Activated naive CD4-positive, alpha-beta T cell treated with anti-CD3 and anti-CD28 coated beads, Interleukin-2, amount 50 U/mL, for 24 hours (primary cell): ENCODE measurements at regions not wholly inside any gene's neighbourhood (a gene's known extent, or its start where the extent isn't known, plus 50 kb on each side); places are given as distances from the start of the nearest gene placed in this dataset.

Experiments used
- H3K27ac Mint-ChIP-seq: one replicate; pipeline ENCODE4 v1.8.0; 2021; ENCODE audit warnings: mild to moderate bottlenecking, mixed read lengths
- H3K27me3 Mint-ChIP-seq: one replicate; pipeline ENCODE4 v1.8.0; 2021; ENCODE audit warnings: mixed read lengths
- H3K36me3 Mint-ChIP-seq: one replicate; pipeline ENCODE4 v1.8.0; 2021; ENCODE audit warnings: mixed read lengths
- H3K4me1 Mint-ChIP-seq: one replicate; pipeline ENCODE4 v1.8.0; 2021; ENCODE audit warnings: mixed read lengths
- H3K4me3 Mint-ChIP-seq: one replicate; pipeline ENCODE4 v1.8.0; 2021; ENCODE audit warnings: mild to moderate bottlenecking, mixed read lengths
- H3K9me3 Mint-ChIP-seq: one replicate; pipeline ENCODE4 v1.8.0; 2021; ENCODE audit warnings: mixed read lengths

GRCh38 chr3:22101811-22102210 lies 350.8 kb upstream of the ZNF385D start:
- Mint-ChIP-seq H3K4me1 (no peaks in the 10 kb centered on the region), H3K27me3 (no peaks in the 10 kb centered on the region), H3K4me3 (no peak overlapping the region), H3K27ac (no peak overlapping the region), H3K9me3 (peaks cover 7% of the 10 kb centered on the region), H3K36me3 (no peaks in the 10 kb centered on the region)

GRCh38 chr3:22103423-22103822 lies 352.4 kb upstream of the ZNF385D start:
- H3K36me3 Mint-ChIP-seq, result no peaks in the 10 kb centered on the region
- no peaks in the 10 kb centered on the region for H3K9me3 Mint-ChIP-seq
- no peak overlapping the region for H3K27ac Mint-ChIP-seq
- no peak overlapping the region for H3K4me3 Mint-ChIP-seq
- no peaks in the 10 kb centered on the region for H3K4me1 Mint-ChIP-seq
- H3K27me3 Mint-ChIP-seq, result no peaks in the 10 kb centered on the region

- no peaks in the 10 kb centered on the region for H3K9me3 Mint-ChIP-seq
- no peaks in the 10 kb centered on the region for H3K36me3 Mint-ChIP-seq
- no peaks in the 10 kb centered on the region for H3K27me3 Mint-ChIP-seq
- no peak overlapping the region for H3K4me3 Mint-ChIP-seq
- no peaks in the 10 kb centered on the region for H3K4me1 Mint-ChIP-seq
- H3K27ac Mint-ChIP-seq, result no peak overlapping the region
Measured at GRCh38 chr3:22106213-22106896, 355.3 kb upstream of the ZNF385D start.

- H3K27me3 Mint-ChIP-seq, result no peaks in the 10 kb centered on the region
- H3K9me3 Mint-ChIP-seq, result no peaks in the 10 kb centered on the region
Measured at GRCh38 chr3:22111226-22111625, 360.2 kb upstream of the ZNF385D start.

GRCh38 chr3:22113453-22113852 lies 362.4 kb upstream of the ZNF385D start:
- Mint-ChIP-seq H3K36me3 (no peaks in the 10 kb centered on the region), H3K27me3 (no peaks in the 10 kb centered on the region), H3K9me3 (no peaks in the 10 kb centered on the region), H3K4me3 (no peak overlapping the region), H3K4me1 (no peaks in the 10 kb centered on the region), H3K27ac (no peak overlapping the region)

More at GRCh38 chr3:22111226-22111625, 360.2 kb upstream of the ZNF385D start:
- no peaks in the 10 kb centered on the region for H3K36me3 Mint-ChIP-seq
- no peak overlapping the region for H3K27ac Mint-ChIP-seq
- H3K4me1 Mint-ChIP-seq, result no peaks in the 10 kb centered on the region
- H3K4me3 Mint-ChIP-seq, result no peak overlapping the region

- H3K36me3 Mint-ChIP-seq, result no peaks in the 10 kb centered on the region
- no peak overlapping the region for H3K4me3 Mint-ChIP-seq
- H3K27ac Mint-ChIP-seq, result no peak overlapping the region
- H3K4me1 Mint-ChIP-seq, result no peaks in the 10 kb centered on the region
- H3K27me3 Mint-ChIP-seq, result no peaks in the 10 kb centered on the region
- no peaks in the 10 kb centered on the region for H3K9me3 Mint-ChIP-seq
Measured at GRCh38 chr3:22115581-22115980, 364.6 kb upstream of the ZNF385D start.

- H3K36me3 Mint-ChIP-seq, result no peaks in the 10 kb centered on the region
- H3K4me3 Mint-ChIP-seq, result no peak overlapping the region
- no peak overlapping the region for H3K27ac Mint-ChIP-seq
- no peaks in the 10 kb centered on the region for H3K27me3 Mint-ChIP-seq
- H3K9me3 Mint-ChIP-seq, result no peaks in the 10 kb centered on the region
- H3K4me1 Mint-ChIP-seq, result no peaks in the 10 kb centered on the region
Measured at GRCh38 chr3:22117091-22117490, 366.1 kb upstream of the ZNF385D start.

- peaks cover 6% of the 10 kb centered on the region for H3K9me3 Mint-ChIP-seq
- no peak overlapping the region for H3K27ac Mint-ChIP-seq
- H3K4me3 Mint-ChIP-seq, result no peak overlapping the region
- H3K27me3 Mint-ChIP-seq, result no peaks in the 10 kb centered on the region
- H3K4me1 Mint-ChIP-seq, result no peaks in the 10 kb centered on the region
- H3K36me3 Mint-ChIP-seq, result no peaks in the 10 kb centered on the region
Measured at GRCh38 chr3:22117751-22118346, 366.8 kb upstream of the ZNF385D start.

GRCh38 chr3:22118542-22118941 lies 367.5 kb upstream of the ZNF385D start:
- Mint-ChIP-seq H3K27ac (no peak overlapping the region), H3K9me3 (peaks cover 6% of the 10 kb centered on the region), H3K27me3 (no peaks in the 10 kb centered on the region)

GRCh38 chr3:22121068-22121701 lies 370.2 kb upstream of the ZNF385D start:
- Mint-ChIP-seq H3K36me3 (no peaks in the 10 kb centered on the region), H3K27me3 (no peaks in the 10 kb centered on the region), H3K4me1 (no peaks in the 10 kb centered on the region), H3K9me3 (peaks cover 6% of the 10 kb centered on the region), H3K27ac (no peak overlapping the region), H3K4me3 (no peak overlapping the region)

More at GRCh38 chr3:22118542-22118941, 367.5 kb upstream of the ZNF385D start:
- Mint-ChIP-seq H3K36me3 (no peaks in the 10 kb centered on the region), H3K4me3 (no peak overlapping the region), H3K4me1 (no peaks in the 10 kb centered on the region)

GRCh38 chr3:22122567-22122966 lies 371.6 kb upstream of the ZNF385D start:
- Mint-ChIP-seq H3K27ac (no peak overlapping the region), H3K27me3 (no peaks in the 10 kb centered on the region), H3K4me3 (no peak overlapping the region), H3K4me1 (no peaks in the 10 kb centered on the region), H3K36me3 (no peaks in the 10 kb centered on the region), H3K9me3 (peaks cover 6% of the 10 kb centered on the region)

- no peak overlapping the region for H3K4me3 Mint-ChIP-seq
- H3K4me1 Mint-ChIP-seq, result no peaks in the 10 kb centered on the region
- no peaks in the 10 kb centered on the region for H3K36me3 Mint-ChIP-seq
- H3K27ac Mint-ChIP-seq, result no peak overlapping the region
- H3K9me3 Mint-ChIP-seq, result no peaks in the 10 kb centered on the region
- H3K27me3 Mint-ChIP-seq, result no peaks in the 10 kb centered on the region
Measured at GRCh38 chr3:22129101-22129500, 378.1 kb upstream of the ZNF385D start.

- no peak overlapping the region for H3K27ac Mint-ChIP-seq
- peaks cover 9% of the 10 kb centered on the region for H3K9me3 Mint-ChIP-seq
- H3K4me1 Mint-ChIP-seq, result no peaks in the 10 kb centered on the region
- H3K4me3 Mint-ChIP-seq, result no peak overlapping the region
- H3K36me3 Mint-ChIP-seq, result no peaks in the 10 kb centered on the region
- H3K27me3 Mint-ChIP-seq, result no peaks in the 10 kb centered on the region
Measured at GRCh38 chr3:22141769-22142168, 390.8 kb upstream of the ZNF385D start.

GRCh38 chr3:22147161-22147560 lies 396.2 kb upstream of the ZNF385D start:
- Mint-ChIP-seq H3K36me3 (no peaks in the 10 kb centered on the region), H3K27me3 (no peaks in the 10 kb centered on the region), H3K9me3 (no peaks in the 10 kb centered on the region), H3K4me3 (no peak overlapping the region), H3K27ac (no peak overlapping the region), H3K4me1 (no peaks in the 10 kb centered on the region)

- Mint-ChIP-seq H3K27ac (no peak overlapping the region), H3K27me3 (no peaks in the 10 kb centered on the region), H3K4me1 (no peaks in the 10 kb centered on the region), H3K4me3 (no peak overlapping the region), H3K9me3 (peaks cover 6% of the 10 kb centered on the region), H3K36me3 (no peaks in the 10 kb centered on the region)
Measured at GRCh38 chr3:22156868-22157267, 405.9 kb upstream of the ZNF385D start.

GRCh38 chr3:22157848-22158247 lies 406.8 kb upstream of the ZNF385D start:
- Mint-ChIP-seq H3K27ac (no peak overlapping the region), H3K36me3 (no peaks in the 10 kb centered on the region), H3K27me3 (no peaks in the 10 kb centered on the region), H3K4me1 (no peaks in the 10 kb centered on the region), H3K9me3 (peaks cover 6% of the 10 kb centered on the region), H3K4me3 (no peak overlapping the region)
